ENCODE measurements at regions not wholly inside any gene's neighbourhood (a gene's known extent, or its start where the extent isn't known, plus 50 kb on each side); places are given as distances from the start of the nearest gene placed in this dataset.
A peak's percentile ranks its signal among the peaks of the same experiment; 100 is the strongest.

DNA sequence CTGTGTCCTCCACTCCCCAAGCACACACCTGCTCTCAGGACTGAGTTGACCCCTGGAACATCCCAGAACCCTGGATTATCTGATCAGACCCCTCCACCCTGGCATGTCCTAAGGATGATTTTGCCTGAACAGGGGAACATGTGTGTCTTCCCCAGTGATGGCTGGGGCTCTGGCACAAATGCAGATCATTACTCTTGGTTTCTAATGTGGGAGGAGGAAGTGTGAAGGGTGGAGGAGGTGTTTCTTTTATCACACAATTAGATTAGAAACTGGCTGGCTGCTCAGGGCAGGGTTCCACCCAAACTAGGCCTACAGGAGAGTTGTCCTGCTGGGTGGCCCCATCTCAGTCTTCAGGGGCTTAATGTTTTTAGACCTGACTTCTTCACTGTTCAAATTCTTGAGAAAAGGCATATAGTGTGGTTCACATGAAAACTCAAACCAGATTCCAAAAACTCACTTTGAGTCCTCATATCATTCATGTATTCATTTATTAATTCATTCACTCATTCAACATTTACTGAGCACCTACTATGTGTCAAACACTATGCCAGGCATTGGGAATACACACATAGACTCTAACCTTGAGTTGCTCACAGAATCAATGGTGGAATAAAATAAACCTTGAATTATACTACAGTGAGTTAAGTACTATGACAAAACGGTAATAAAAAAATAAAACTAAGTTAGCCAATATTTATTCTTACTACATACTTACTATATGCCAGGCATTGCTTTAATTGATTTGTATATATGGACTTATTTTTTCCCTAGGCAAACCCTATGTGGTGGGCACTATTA lies 221.8 kb upstream of the JUN start:
- no peaks in the 10 kb centered on the region for H3K9me3 ChIP-seq
- H3K27ac ChIP-seq: no peak overlapping the region
- H3K4me3 ChIP-seq (replicated peaks in 1 of 3): no peak overlapping the region
- H3K27me3 ChIP-seq: no peaks in the 10 kb centered on the region
- WGBS, 2 donors: 78 to 86% methylated on average over 1 of the region's 1 CpG
- intact Hi-C loops (cut with DNase I): no loop called here
- no peaks in the 10 kb centered on the region for H3K36me3 ChIP-seq
- no peak for DNase-seq
- peaks cover 17 to 31% of the 10 kb centered on the region in 2 donors for H3K4me1 ChIP-seq
- TF ChIP-seq, protein P1, sequence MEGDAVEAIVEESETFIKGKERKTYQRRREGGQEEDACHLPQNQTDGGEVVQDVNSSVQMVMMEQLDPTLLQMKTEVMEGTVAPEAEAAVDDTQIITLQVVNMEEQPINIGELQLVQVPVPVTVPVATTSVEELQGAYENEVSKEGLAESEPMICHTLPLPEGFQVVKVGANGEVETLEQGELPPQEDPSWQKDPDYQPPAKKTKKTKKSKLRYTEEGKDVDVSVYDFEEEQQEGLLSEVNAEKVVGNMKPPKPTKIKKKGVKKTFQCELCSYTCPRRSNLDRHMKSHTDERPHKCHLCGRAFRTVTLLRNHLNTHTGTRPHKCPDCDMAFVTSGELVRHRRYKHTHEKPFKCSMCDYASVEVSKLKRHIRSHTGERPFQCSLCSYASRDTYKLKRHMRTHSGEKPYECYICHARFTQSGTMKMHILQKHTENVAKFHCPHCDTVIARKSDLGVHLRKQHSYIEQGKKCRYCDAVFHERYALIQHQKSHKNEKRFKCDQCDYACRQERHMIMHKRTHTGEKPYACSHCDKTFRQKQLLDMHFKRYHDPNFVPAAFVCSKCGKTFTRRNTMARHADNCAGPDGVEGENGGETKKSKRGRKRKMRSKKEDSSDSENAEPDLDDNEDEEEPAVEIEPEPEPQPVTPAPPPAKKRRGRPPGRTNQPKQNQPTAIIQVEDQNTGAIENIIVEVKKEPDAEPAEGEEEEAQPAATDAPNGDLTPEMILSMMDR (IDR thresholded peaks at IDR 0.05): no peak
- TF ChIP-seq POLR2A (IDR thresholded peaks at IDR 0.05): no peak

DNA sequence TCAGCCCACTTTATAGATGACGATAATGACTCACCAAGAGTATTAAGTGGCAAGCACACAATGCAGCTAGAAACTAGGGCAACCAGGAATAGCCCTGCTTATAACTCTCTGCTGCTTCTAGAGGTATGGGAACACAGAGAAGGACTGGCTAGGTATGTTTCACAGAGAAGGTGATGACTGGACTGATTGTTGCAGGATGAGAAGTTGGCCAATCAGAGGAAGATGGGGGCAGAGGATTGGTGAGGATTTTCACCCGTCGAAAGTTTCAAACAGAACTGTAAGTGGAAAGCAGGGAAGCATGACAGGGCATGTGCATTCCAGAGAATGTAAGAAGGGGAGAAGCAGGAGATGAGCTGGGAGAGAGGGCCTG lies 222.4 kb upstream of the JUN start:
- Histone ChIP-seq H3K27ac (no peak overlapping the region), H3K27me3 (no peaks in the 10 kb centered on the region), H3K36me3 (no peaks in the 10 kb centered on the region), H3K4me3 (replicated peaks in 1 of 3) (no peak overlapping the region), H3K4me1 (peaks cover 17 to 31% of the 10 kb centered on the region in 2 donors), H3K9me3 (no peaks in the 10 kb centered on the region)
- 55 to 66% methylated on average over 3 of the region's 3 CpGs for whole genome bisulfite sequencing, 2 donors
- DNase-seq: peak; percentile 34 to 58
- TF ChIP-seq, protein P1 (IDR thresholded peaks at IDR 0.05): no peak
- no peak for TF ChIP-seq POLR2A (IDR thresholded peaks at IDR 0.05)
- intact Hi-C loops (cut with DNase I): no loop called here

DNA sequence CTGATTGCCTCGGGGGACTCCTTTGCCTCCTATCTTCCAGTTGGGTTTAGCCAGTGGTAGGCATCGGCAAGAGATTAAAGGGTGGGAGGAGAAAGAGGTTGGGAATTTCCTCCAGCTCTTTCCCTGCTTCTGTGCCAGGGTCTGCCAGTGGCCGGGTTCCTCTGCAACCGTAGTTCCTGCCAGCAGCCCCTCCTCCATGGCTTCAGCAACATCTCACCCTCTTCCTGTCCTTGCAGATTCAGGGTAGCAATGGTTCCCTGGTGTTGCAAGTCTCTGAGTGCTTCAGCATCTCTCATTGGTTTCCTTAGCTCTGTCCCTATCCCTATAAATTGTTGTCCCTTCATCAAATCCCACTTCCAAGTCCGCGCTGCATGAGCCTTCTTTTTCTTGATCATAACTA lies 223.1 kb upstream of the JUN start:
- Histone ChIP-seq H3K27me3 (no peaks in the 10 kb centered on the region), H3K27ac (no peak overlapping the region), H3K9me3 (no peaks in the 10 kb centered on the region), H3K4me1 (peaks cover 17 to 31% of the 10 kb centered on the region in 2 donors), H3K4me3 (replicated peaks in 1 of 3) (no peak overlapping the region), H3K36me3 (no peaks in the 10 kb centered on the region)
- intact Hi-C loops (cut with DNase I): no loop called here
- TF ChIP-seq POLR2A (IDR thresholded peaks at IDR 0.05): no peak
- TF ChIP-seq, protein P1 (IDR thresholded peaks at IDR 0.05): no peak
- 85 to 90% methylated on average over 6 of the region's 6 CpGs for WGBS, 2 donors
- DNase-seq: no peak

DNA sequence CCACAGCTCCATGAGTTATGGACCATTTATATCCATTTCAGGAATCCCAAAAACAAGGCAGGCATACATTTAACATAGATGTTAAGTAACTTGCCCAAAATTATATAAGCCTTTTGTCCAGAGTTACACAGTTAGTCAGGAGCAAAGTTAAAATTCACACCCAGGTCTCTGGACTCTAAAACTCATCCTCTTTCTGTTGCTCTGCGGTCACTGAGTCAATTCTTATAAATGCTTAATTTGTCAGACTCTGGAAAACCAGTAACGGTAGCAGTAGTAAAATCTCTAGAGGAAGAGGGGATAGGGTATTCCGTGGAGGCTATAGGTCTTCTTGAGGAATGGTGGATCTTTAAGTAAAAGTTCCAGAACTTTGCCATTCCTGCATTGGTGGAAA lies 223.6 kb upstream of the JUN start:
- peaks cover 17 to 31% of the 10 kb centered on the region in 2 donors for H3K4me1 ChIP-seq

More for the DNA sequence above, 223.6 kb upstream of the JUN start:
- H3K27me3 ChIP-seq: no peaks in the 10 kb centered on the region
- H3K27ac ChIP-seq: peak overlapping the region; percentile 10 to 62 (median 30)
- no peak for TF ChIP-seq POLR2A (IDR thresholded peaks at IDR 0.05)
- TF ChIP-seq, protein P1 (IDR thresholded peaks at IDR 0.05): no peak
- DNase-seq: no peak
- no peak overlapping the region for H3K4me3 ChIP-seq (replicated peaks in 1 of 3)
- 85 to 87% methylated on average over 3 of the region's 3 CpGs for WGBS, 2 donors
- intact Hi-C loops (cut with DNase I): no loop called here
- H3K36me3 ChIP-seq: no peaks in the 10 kb centered on the region
- H3K9me3 ChIP-seq: no peaks in the 10 kb centered on the region

Data from thyroid gland (tissue), 4 donors.